Lower leg skin (tissue), 3 donors: ENCODE measurements at regions not wholly inside any gene's neighbourhood (a gene's known extent, or its start where the extent isn't known, plus 50 kb on each side); places are given as distances from the start of the nearest gene placed in this dataset.

ENCODE experiments used
- CTCF ChIP-seq, 3 donors: fragments of 450-650 bp; IDR thresholded peaks; one replicate each; pipeline ENCODE4 v1.5.1; 2016; ENCODE audit warnings: antibody characterized with exemption in 3 of 3, mild to moderate bottlenecking in 3 of 3, moderate library complexity in 2 of 3
- POLR2A ChIP-seq, 2 donors: fragments of 450-650 bp; IDR thresholded peaks; one replicate each; pipeline ENCODE4 v1.6.1; 2016 to 2017; ENCODE audit warnings: antibody characterized with exemption in 2 of 2, mild to moderate bottlenecking in 1 of 2, moderate library complexity in 1 of 2

- TF ChIP-seq POLR2A (IDR thresholded peaks at IDR 0.05) = no peak
- no peak for TF ChIP-seq CTCF (IDR thresholded peaks at IDR 0.05)
These were observed 885.3 kb downstream of the XPNPEP1 start for GRCh38 chr10:109037978-109038377.
